ENCODE measurements at regions not wholly inside any gene's neighbourhood (a gene's known extent, or its start where the extent isn't known, plus 50 kb on each side); places are given as distances from the start of the nearest gene placed in this dataset.

DNA sequence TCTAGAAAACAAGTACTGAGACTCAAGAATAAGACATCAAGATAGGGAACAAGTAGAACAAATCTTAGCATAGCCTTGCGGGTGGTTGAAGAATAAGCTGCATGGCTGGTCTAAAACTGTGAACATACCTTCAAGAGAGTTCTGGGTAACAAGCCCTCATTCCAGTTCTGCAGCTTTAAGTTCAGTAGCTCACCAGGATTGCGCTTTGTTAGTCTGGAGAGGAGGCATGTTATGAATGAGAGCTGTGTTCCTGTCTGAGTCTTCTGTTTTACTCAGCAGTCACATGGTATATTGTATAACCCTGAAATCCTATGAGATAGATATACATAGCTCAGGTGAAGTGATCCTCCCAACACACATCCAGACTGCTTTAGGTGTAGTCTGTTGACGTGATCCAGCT lies 406.6 kb upstream of the IRAK1BP1 start:
- Histone ChIP-seq H3K4me3 (ENCODE audit: low read length in 2 of 2) (no peak overlapping the region), H3K9ac (ENCODE audit: low read length in 2 of 2) (no peak overlapping the region), H3K4me1 (ENCODE audit: control insufficient read depth, insufficient read depth, low read length) (no peaks in the 10 kb centered on the region), H3K27me3 (ENCODE audit: control insufficient read depth in 1 of 2, insufficient read depth in 2 of 2, low read length in 2 of 2) (no peaks in the 10 kb centered on the region), H3K27ac (ENCODE audit: low read length) (no peak overlapping the region), H3K9me3 (ENCODE audit: control insufficient read depth in 2 of 2, low read length in 2 of 2) (peaks cover 0 to 2% of the 10 kb centered on the region in 2 donors), H3K36me3 (ENCODE audit: control insufficient read depth in 2 of 2, insufficient read depth in 2 of 2, low read length in 2 of 2) (no peaks in the 10 kb centered on the region)

DNA sequence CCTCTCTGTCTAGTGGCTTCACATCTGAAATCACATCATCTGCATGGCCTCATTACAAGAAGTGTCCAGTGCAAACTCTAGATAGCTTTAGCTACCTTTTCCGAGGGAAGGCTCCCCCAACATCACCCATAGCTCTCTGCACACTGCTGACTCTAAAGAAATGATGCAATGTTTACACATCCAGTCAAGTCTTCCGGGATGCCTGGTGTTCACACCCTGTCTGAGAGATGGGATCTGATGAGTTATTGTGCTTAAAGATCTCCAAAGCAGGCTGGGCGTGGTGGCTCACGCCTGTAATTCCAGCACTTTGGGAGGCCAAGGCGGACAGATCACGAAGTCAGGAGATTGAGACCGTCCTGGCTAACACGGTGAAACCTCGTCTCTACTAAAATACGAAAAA lies 404.6 kb upstream of the IRAK1BP1 start:
- H3K36me3 ChIP-seq (ENCODE audit: control insufficient read depth in 2 of 2, insufficient read depth in 2 of 2, low read length in 2 of 2): no peaks in the 10 kb centered on the region
- no peaks in the 10 kb centered on the region for H3K27me3 ChIP-seq (ENCODE audit: control insufficient read depth in 1 of 2, insufficient read depth in 2 of 2, low read length in 2 of 2)
- no peak overlapping the region for H3K4me3 ChIP-seq (ENCODE audit: low read length in 2 of 2)
- H3K4me1 ChIP-seq (ENCODE audit: control insufficient read depth, insufficient read depth, low read length): no peaks in the 10 kb centered on the region
- H3K9ac ChIP-seq (ENCODE audit: low read length in 2 of 2): no peak overlapping the region
- no peak overlapping the region for H3K27ac ChIP-seq (ENCODE audit: low read length)
- H3K9me3 ChIP-seq (ENCODE audit: control insufficient read depth in 2 of 2, low read length in 2 of 2): no peaks in the 10 kb centered on the region

DNA sequence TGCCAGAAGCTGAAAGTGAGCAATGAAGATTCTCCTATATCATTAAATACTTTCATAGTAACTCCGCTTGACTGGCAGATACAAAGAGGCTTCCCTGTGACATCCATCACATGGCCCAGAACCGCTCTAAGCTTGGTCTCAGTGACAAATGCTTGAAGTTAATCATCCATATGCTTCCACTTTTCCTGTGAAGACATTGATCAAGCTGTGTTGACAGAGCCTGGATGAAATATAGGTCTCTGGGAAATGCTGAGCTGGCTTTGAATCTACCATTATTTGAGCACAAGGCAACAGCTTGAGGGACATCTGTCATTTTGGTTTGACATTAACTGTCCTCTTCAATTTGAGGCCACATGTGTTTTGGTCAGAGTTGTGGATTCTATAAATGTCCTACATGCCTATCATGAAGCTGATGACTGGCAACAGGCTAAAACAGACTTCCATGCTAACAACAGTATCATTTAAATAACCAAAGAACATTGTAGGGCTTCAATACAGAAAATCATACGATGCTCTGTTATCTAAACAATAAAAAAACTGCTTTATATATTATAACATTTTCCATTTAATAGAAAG lies 402.2 kb upstream of the IRAK1BP1 start:
- no peak overlapping the region for H3K27ac ChIP-seq (ENCODE audit: low read length)
- no peaks in the 10 kb centered on the region for H3K9me3 ChIP-seq (ENCODE audit: control insufficient read depth in 2 of 2, low read length in 2 of 2)
- H3K4me1 ChIP-seq (ENCODE audit: control insufficient read depth, insufficient read depth, low read length): no peaks in the 10 kb centered on the region
- H3K9ac ChIP-seq (ENCODE audit: low read length in 2 of 2): no peak overlapping the region
- H3K36me3 ChIP-seq (ENCODE audit: control insufficient read depth in 2 of 2, insufficient read depth in 2 of 2, low read length in 2 of 2): no peaks in the 10 kb centered on the region
- no peak overlapping the region for H3K4me3 ChIP-seq (ENCODE audit: low read length in 2 of 2)
- H3K27me3 ChIP-seq (ENCODE audit: control insufficient read depth in 1 of 2, insufficient read depth in 2 of 2, low read length in 2 of 2): no peaks in the 10 kb centered on the region

DNA sequence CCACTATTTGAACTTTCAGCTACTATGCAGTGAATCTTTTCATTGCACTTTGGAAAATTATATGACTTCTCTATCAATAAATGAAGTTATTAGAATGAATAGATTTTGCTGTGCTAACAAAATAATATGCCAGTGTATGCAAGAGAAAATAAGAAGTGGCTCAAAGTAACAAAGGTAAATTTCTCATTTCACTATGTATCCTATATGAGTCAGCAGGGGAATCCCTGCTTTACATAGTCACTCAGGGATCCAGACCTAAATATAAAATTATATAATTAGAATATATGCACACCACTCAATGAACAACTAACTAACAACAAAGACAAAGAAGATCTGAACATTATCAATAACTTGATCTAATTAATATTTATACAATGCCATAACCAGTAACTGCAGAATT lies 390.8 kb upstream of the IRAK1BP1 start:
- no peaks in the 10 kb centered on the region for H3K27me3 ChIP-seq (ENCODE audit: control insufficient read depth in 1 of 2, insufficient read depth in 2 of 2, low read length in 2 of 2)
- H3K27ac ChIP-seq (ENCODE audit: low read length): no peak overlapping the region
- no peak overlapping the region for H3K4me3 ChIP-seq (ENCODE audit: low read length in 2 of 2)
- no peaks in the 10 kb centered on the region for H3K4me1 ChIP-seq (ENCODE audit: control insufficient read depth, insufficient read depth, low read length)
- H3K9ac ChIP-seq (ENCODE audit: low read length in 2 of 2): no peak overlapping the region
- no peaks in the 10 kb centered on the region for H3K36me3 ChIP-seq (ENCODE audit: control insufficient read depth in 2 of 2, insufficient read depth in 2 of 2, low read length in 2 of 2)
- peaks cover 0 to 3% of the 10 kb centered on the region in 2 donors for H3K9me3 ChIP-seq (ENCODE audit: control insufficient read depth in 2 of 2, low read length in 2 of 2)

- H3K27ac ChIP-seq (ENCODE audit: low read length): no peak overlapping the region
- H3K4me1 ChIP-seq (ENCODE audit: control insufficient read depth, insufficient read depth, low read length): no peaks in the 10 kb centered on the region
- peaks cover 0 to 3% of the 10 kb centered on the region in 2 donors for H3K9me3 ChIP-seq (ENCODE audit: control insufficient read depth in 2 of 2, low read length in 2 of 2)
- no peak overlapping the region for H3K4me3 ChIP-seq (ENCODE audit: low read length in 2 of 2)
- H3K27me3 ChIP-seq (ENCODE audit: control insufficient read depth in 1 of 2, insufficient read depth in 2 of 2, low read length in 2 of 2): no peaks in the 10 kb centered on the region
- H3K9ac ChIP-seq (ENCODE audit: low read length in 2 of 2): no peak overlapping the region
- H3K36me3 ChIP-seq (ENCODE audit: control insufficient read depth in 2 of 2, insufficient read depth in 2 of 2, low read length in 2 of 2): no peaks in the 10 kb centered on the region
Observed at GRCh38 chr6:78482801-78483552, 384.4 kb upstream of the IRAK1BP1 start.

DNA sequence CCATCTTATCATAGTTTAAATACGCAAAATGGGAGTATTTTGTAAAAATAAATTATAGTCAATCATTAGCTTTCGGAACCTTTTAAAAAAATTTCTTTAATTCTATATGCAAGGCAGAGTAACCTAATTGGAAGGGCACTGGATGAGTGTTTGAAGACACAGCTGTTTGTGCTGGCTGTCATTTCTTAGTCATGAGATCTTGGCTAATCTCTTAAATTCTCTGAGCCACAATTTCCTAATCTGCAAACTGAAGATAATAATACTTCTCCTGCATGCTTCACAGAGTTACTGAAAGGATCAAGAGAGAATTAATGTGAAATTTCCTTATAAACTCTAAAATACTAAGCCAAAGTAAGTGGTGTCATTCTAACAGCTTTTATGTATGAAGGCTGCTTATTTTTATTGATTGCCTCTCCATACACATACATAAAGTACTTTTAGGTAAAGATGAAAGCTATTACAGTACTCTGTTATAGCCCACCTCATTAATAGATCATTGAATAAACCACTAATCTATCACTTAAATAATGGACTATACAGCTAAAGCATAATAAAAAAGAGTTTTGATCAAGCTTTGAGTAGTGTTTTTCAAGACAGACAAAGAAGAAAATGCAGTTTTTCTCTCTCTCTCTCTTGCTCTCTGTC lies 383.7 kb upstream of the IRAK1BP1 start:
- no peak overlapping the region for H3K4me3 ChIP-seq (ENCODE audit: low read length in 2 of 2)
- H3K36me3 ChIP-seq (ENCODE audit: control insufficient read depth in 2 of 2, insufficient read depth in 2 of 2, low read length in 2 of 2): no peaks in the 10 kb centered on the region
- no peak overlapping the region for H3K9ac ChIP-seq (ENCODE audit: low read length in 2 of 2)
- H3K27ac ChIP-seq (ENCODE audit: low read length): no peak overlapping the region
- H3K4me1 ChIP-seq (ENCODE audit: control insufficient read depth, insufficient read depth, low read length): no peaks in the 10 kb centered on the region
- peaks cover 0 to 3% of the 10 kb centered on the region in 2 donors for H3K9me3 ChIP-seq (ENCODE audit: control insufficient read depth in 2 of 2, low read length in 2 of 2)
- H3K27me3 ChIP-seq (ENCODE audit: control insufficient read depth in 1 of 2, insufficient read depth in 2 of 2, low read length in 2 of 2): no peaks in the 10 kb centered on the region

- H3K4me1 ChIP-seq (ENCODE audit: control insufficient read depth, insufficient read depth, low read length): no peaks in the 10 kb centered on the region
- H3K27ac ChIP-seq (ENCODE audit: low read length): no peak overlapping the region
- H3K9me3 ChIP-seq (ENCODE audit: control insufficient read depth in 2 of 2, low read length in 2 of 2): peaks cover 0 to 1% of the 10 kb centered on the region in 2 donors
- no peaks in the 10 kb centered on the region for H3K36me3 ChIP-seq (ENCODE audit: control insufficient read depth in 2 of 2, insufficient read depth in 2 of 2, low read length in 2 of 2)
- H3K27me3 ChIP-seq (ENCODE audit: control insufficient read depth in 1 of 2, insufficient read depth in 2 of 2, low read length in 2 of 2): no peaks in the 10 kb centered on the region
- no peak overlapping the region for H3K9ac ChIP-seq (ENCODE audit: low read length in 2 of 2)
- H3K4me3 ChIP-seq (ENCODE audit: low read length in 2 of 2): no peak overlapping the region
Observed at GRCh38 chr6:78484198-78485064, 382.9 kb upstream of the IRAK1BP1 start.

DNA sequence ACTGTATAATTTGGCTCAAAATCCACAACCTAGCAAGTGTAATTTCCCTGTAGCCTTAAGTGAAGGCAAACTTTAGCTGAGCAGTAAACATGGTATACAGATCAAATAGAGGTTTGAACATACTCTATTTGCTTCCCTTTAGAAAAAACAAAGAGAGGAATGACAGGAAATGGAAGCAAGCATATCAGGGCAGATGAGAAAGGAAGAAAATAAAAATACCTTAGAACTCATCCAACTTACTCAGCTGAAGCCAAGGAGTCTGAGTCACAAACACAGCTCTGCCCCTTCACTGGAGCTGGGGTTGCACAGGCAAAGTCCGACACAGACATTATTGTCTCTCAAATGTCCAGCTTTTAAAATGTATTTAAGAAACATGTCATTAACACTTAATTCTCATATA lies 379.9 kb upstream of the IRAK1BP1 start:
- H3K36me3 ChIP-seq (ENCODE audit: control insufficient read depth in 2 of 2, insufficient read depth in 2 of 2, low read length in 2 of 2): no peaks in the 10 kb centered on the region
- H3K4me1 ChIP-seq (ENCODE audit: control insufficient read depth, insufficient read depth, low read length): no peaks in the 10 kb centered on the region
- no peak overlapping the region for H3K27ac ChIP-seq (ENCODE audit: low read length)
- no peaks in the 10 kb centered on the region for H3K9me3 ChIP-seq (ENCODE audit: control insufficient read depth in 2 of 2, low read length in 2 of 2)
- H3K27me3 ChIP-seq (ENCODE audit: control insufficient read depth in 1 of 2, insufficient read depth in 2 of 2, low read length in 2 of 2): no peaks in the 10 kb centered on the region
- H3K4me3 ChIP-seq (ENCODE audit: low read length in 2 of 2): no peak overlapping the region
- no peak overlapping the region for H3K9ac ChIP-seq (ENCODE audit: low read length in 2 of 2)

GRCh38 chr6:78489874-78490273 lies 377.5 kb upstream of the IRAK1BP1 start:
- Histone ChIP-seq H3K9me3 (ENCODE audit: control insufficient read depth in 2 of 2, low read length in 2 of 2) (no peaks in the 10 kb centered on the region), H3K4me3 (ENCODE audit: low read length in 2 of 2) (no peak overlapping the region), H3K27me3 (ENCODE audit: control insufficient read depth in 1 of 2, insufficient read depth in 2 of 2, low read length in 2 of 2) (no peaks in the 10 kb centered on the region), H3K4me1 (ENCODE audit: control insufficient read depth, insufficient read depth, low read length) (no peaks in the 10 kb centered on the region), H3K36me3 (ENCODE audit: control insufficient read depth in 2 of 2, insufficient read depth in 2 of 2, low read length in 2 of 2) (no peaks in the 10 kb centered on the region), H3K27ac (ENCODE audit: low read length) (no peak overlapping the region), H3K9ac (ENCODE audit: low read length in 2 of 2) (no peak overlapping the region)

DNA sequence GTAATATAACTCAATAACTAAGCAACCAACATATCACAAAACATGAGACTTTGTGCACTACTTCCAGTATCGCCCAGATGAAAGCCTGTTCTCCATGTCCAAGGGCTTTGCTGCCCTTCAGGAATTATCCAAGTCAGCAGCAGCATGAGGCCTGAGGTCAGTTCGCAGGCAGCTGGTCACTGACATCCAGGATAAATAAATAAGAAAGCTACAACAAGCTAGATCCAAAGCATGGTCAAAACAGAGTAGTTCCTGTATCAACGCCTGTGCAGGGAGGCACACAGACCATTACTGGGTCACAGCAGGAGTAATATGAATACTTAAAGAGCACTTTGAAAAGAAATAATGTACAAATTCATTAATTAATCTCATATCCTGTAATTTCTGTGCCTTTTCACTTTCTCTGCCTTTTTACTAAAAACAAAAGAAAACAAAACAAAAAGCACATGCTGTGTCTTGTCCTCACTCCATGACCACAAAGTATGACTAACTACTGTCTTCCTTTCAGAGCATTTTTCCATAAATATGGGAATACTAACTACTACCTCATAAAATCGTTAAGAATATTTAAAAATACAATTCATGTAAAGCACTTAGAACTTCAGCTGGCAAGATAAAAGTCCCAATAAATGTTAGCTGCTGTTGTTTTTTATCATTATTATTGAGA lies 374.9 kb upstream of the IRAK1BP1 start:
- Histone ChIP-seq H3K27me3 (ENCODE audit: control insufficient read depth in 1 of 2, insufficient read depth in 2 of 2, low read length in 2 of 2) (no peaks in the 10 kb centered on the region), H3K4me1 (ENCODE audit: control insufficient read depth, insufficient read depth, low read length) (no peaks in the 10 kb centered on the region)

More for the DNA sequence above, 374.9 kb upstream of the IRAK1BP1 start:
- H3K4me3 ChIP-seq (ENCODE audit: low read length in 2 of 2): no peak overlapping the region
- H3K9ac ChIP-seq (ENCODE audit: low read length in 2 of 2): no peak overlapping the region
- H3K27ac ChIP-seq (ENCODE audit: low read length): no peak overlapping the region
- H3K9me3 ChIP-seq (ENCODE audit: control insufficient read depth in 2 of 2, low read length in 2 of 2): no peaks in the 10 kb centered on the region
- no peaks in the 10 kb centered on the region for H3K36me3 ChIP-seq (ENCODE audit: control insufficient read depth in 2 of 2, insufficient read depth in 2 of 2, low read length in 2 of 2)

Data from stomach smooth muscle (tissue), 2 donors.